ENCODE measurements at regions not wholly inside any gene's neighbourhood (a gene's known extent, or its start where the extent isn't known, plus 50 kb on each side); places are given as distances from the start of the nearest gene placed in this dataset.

DNA sequence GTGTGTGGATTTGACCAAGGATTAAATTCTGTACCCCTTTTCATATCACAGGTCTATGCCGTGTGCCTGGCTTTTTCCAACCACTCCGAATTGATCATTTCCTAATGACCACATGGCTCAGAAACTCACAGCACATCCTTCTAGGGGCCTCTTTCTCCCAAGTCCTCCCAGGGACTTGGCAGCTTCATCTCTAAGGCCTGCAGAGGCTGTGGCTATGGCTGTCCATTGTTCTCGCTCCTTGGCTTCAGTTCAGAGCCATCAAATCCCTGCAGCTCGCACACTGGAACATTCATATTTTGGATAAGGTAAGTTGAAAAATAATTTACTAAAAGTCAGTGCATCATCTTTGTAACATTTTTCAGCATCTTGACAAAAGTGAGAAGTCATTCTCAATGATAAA, 497.2 kb upstream of the CDH4 start:
- Histone ChIP-seq H3K36me3 (no peaks in the 10 kb centered on the region), H3K4me3 (no peak overlapping the region), H3K4me1 (ENCODE audit: insufficient read depth) (no peaks in the 10 kb centered on the region), H3K9me3 (no peaks in the 10 kb centered on the region), H3K27me3 (no peaks in the 10 kb centered on the region), H3K27ac (no peak overlapping the region)
- WGBS, 3 donors: 73 to 78% (median 76%) methylated on average over 4 of the region's 4 CpGs
- intact Hi-C loops (cut with DNase I): no loop called here
- DNase-seq: no peak
- no peak for TF ChIP-seq EP300 (IDR thresholded peaks at IDR 0.05)
- no peak for TF ChIP-seq POLR2A (IDR thresholded peaks at IDR 0.05)
- TF ChIP-seq, protein P1, sequence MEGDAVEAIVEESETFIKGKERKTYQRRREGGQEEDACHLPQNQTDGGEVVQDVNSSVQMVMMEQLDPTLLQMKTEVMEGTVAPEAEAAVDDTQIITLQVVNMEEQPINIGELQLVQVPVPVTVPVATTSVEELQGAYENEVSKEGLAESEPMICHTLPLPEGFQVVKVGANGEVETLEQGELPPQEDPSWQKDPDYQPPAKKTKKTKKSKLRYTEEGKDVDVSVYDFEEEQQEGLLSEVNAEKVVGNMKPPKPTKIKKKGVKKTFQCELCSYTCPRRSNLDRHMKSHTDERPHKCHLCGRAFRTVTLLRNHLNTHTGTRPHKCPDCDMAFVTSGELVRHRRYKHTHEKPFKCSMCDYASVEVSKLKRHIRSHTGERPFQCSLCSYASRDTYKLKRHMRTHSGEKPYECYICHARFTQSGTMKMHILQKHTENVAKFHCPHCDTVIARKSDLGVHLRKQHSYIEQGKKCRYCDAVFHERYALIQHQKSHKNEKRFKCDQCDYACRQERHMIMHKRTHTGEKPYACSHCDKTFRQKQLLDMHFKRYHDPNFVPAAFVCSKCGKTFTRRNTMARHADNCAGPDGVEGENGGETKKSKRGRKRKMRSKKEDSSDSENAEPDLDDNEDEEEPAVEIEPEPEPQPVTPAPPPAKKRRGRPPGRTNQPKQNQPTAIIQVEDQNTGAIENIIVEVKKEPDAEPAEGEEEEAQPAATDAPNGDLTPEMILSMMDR (IDR thresholded peaks at IDR 0.05): no peak

DNA sequence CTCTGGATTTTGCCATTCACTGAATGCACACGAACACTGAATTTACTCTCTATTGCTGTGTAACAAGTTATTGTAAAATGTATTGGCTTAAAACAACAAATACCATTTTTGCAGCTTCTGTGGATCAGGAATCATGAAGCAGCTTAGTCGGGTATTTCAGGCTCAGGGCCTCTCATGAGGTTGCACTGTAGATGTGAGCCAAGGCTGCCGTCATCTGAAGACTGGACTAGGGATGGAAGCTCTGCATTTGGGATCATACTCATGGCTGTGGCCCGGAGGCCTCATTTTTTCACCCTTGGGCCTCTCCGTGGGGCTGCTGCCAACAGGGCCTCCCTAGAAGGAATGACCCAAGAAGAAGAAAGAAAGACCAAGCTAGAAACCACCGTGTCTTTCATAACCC, 492.4 kb upstream of the CDH4 start:
- WGBS, 3 donors: 85 to 88% (median 87%) methylated on average over 6 of the region's 6 CpGs
- Histone ChIP-seq H3K27me3 (no peaks in the 10 kb centered on the region), H3K4me3 (no peak overlapping the region), H3K9me3 (no peaks in the 10 kb centered on the region), H3K4me1 (ENCODE audit: insufficient read depth) (no peaks in the 10 kb centered on the region), H3K36me3 (no peaks in the 10 kb centered on the region), H3K27ac (no peak overlapping the region)
- DNase-seq: no peak
- intact Hi-C loops (cut with DNase I): no loop called here
- TF ChIP-seq, protein P1 (IDR thresholded peaks at IDR 0.05): no peak
- TF ChIP-seq POLR2A (IDR thresholded peaks at IDR 0.05) (no peak), EP300 (IDR thresholded peaks at IDR 0.05) (no peak)

DNA sequence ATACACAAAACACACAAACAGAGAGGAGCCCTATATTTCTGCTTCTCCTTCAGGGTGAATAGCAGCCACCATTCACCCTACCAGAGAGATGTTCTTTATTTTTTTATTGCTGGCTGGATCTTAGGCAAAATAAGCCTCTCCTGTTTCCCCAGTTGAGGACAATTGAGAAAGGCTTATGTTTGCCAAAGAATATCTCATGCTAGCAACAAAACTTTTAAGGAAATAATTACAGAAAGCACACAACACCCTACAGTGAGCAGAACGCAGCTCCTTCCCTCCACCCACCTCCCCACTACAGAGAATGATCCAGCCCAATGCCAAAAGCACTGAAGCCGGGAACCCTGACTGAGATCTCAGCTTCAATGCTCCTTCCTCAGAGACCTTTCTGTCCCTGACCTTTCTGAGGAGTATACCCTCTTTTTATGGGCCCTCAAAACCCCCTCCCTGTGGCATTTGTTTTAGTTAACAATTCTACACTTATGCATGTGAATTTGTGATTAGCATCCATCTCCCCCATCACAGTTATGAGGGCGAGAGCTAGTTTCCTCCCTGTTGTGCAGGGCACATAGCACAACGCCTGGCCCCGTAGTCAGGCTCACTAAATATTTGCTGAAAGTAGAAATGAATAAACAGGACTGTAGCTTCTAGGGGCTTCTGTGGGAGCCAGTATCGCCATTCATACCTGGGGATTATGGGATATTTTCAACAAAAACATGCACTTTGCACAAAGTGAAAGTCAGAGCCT, 491.6 kb upstream of the CDH4 start:
- Histone ChIP-seq H3K4me3 (no peak overlapping the region), H3K27me3 (no peaks in the 10 kb centered on the region), H3K36me3 (no peaks in the 10 kb centered on the region), H3K27ac (no peak overlapping the region), H3K4me1 (ENCODE audit: insufficient read depth) (no peaks in the 10 kb centered on the region), H3K9me3 (no peaks in the 10 kb centered on the region)
- intact Hi-C loops (cut with DNase I): no loop called here
- TF ChIP-seq EP300 (IDR thresholded peaks at IDR 0.05): no peak
- TF ChIP-seq, protein P1 (IDR thresholded peaks at IDR 0.05): no peak
- TF ChIP-seq POLR2A (IDR thresholded peaks at IDR 0.05): no peak
- no peak for DNase-seq
- 57 to 73% (median 66%) methylated on average over 6 of the region's 6 CpGs for WGBS, 3 donors

DNA sequence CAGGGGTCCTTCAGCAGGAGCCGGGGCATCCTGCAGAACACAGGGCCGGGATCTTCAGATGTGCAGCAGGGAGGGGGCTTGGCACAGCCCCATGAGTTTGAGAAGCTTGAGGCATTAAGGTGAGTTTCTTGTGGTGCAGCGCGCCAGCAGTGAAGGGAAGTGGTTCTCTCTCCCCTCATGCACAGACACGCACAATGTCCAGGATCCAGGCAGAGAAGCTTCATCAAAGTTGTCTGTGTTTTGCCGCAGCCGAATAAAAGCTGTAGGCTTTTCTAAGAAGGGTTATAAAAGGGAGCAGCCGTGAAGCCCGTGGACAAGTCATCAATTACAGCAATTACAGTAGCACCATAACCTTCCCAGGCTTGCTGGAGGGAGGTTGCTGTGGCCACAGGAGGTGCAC, 491.0 kb upstream of the CDH4 start:
- intact Hi-C loops (cut with DNase I): no loop called here
- TF ChIP-seq POLR2A (IDR thresholded peaks at IDR 0.05) (no peak), EP300 (IDR thresholded peaks at IDR 0.05) (no peak)
- no peaks in the 10 kb centered on the region for H3K9me3 ChIP-seq
- no peak for DNase-seq
- H3K4me1 ChIP-seq (ENCODE audit: insufficient read depth): no peaks in the 10 kb centered on the region
- H3K4me3 ChIP-seq: no peak overlapping the region
- H3K36me3 ChIP-seq: no peaks in the 10 kb centered on the region
- no peak overlapping the region for H3K27ac ChIP-seq
- H3K27me3 ChIP-seq: no peaks in the 10 kb centered on the region
- WGBS, 3 donors: 53 to 67% (median 61%) methylated on average over 9 of the region's 9 CpGs

DNA sequence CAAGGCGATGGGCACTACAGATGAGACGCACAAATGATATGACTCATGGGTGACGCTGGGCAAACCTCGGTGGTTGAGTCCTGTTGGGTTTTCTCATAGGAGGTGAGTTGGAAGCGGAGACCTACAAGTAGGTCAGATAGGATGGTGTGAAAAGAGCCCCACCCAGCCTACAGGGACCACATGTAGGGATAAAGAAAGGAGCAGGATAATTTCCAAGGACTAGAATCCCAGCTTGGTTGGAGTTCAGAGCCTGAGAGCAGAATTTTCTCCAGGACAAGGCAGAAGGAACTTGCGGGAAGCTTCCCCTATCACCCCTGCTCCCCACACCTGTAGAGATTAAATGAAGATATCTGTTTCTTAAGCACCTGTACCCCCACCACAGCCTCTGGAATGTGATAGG, 489.7 kb upstream of the CDH4 start:
- Histone ChIP-seq H3K27me3 (no peaks in the 10 kb centered on the region), H3K27ac (no peak overlapping the region), H3K36me3 (no peaks in the 10 kb centered on the region), H3K9me3 (no peaks in the 10 kb centered on the region), H3K4me1 (ENCODE audit: insufficient read depth) (no peaks in the 10 kb centered on the region), H3K4me3 (no peak overlapping the region)
- intact Hi-C loops (cut with DNase I): no loop called here
- no peak for TF ChIP-seq POLR2A (IDR thresholded peaks at IDR 0.05)
- TF ChIP-seq, protein P1 (IDR thresholded peaks at IDR 0.05): no peak
- 94 to 98% (median 95%) methylated on average over 6 of the region's 6 CpGs for WGBS, 3 donors
- DNase-seq: no peak
